Endodermal cell (in vitro differentiated cells): ENCODE measurements at regions not wholly inside any gene's neighbourhood (a gene's known extent, or its start where the extent isn't known, plus 50 kb on each side); places are given as distances from the start of the nearest gene placed in this dataset.
"Not testable (repeated sequence)": the region's sequence is repeated elsewhere in the genome, so short reads cannot be mapped to it uniquely, and the experiment has no call there.

Experiments
- DNase-seq: peaks from one replicate; pipeline ENCODE4 v3.0.0-alpha.2; 2017
- H3K27ac ChIP-seq: 2 replicates; pipeline ENCODE4 v1.5.1; 2013; ENCODE audit warnings: mild to moderate bottlenecking, low read depth, low read length, moderate library complexity
- H3K27me3 ChIP-seq: 2 replicates; pipeline ENCODE4 v1.6.1; 2013; ENCODE audit warnings: mild to moderate bottlenecking, low read length, moderate library complexity; ENCODE audit not compliant: insufficient read depth, control insufficient read depth, poor library complexity, severe bottlenecking
- H3K36me3 ChIP-seq: 2 replicates; pipeline ENCODE4 v1.7.0; 2013; ENCODE audit warnings: mild to moderate bottlenecking, low read length, moderate library complexity; ENCODE audit not compliant: control insufficient read depth, insufficient read depth
- H3K4me1 ChIP-seq: one replicate; pipeline ENCODE4 v1.7.0; 2013; ENCODE audit warnings: low read length; ENCODE audit not compliant: control insufficient read depth, insufficient read depth
- H3K4me3 ChIP-seq: 2 replicates; pipeline ENCODE4 v1.5.1; 2013; ENCODE audit warnings: mild to moderate bottlenecking, low read length, moderate library complexity
- H3K9ac ChIP-seq: 2 replicates; pipeline ENCODE4 v1.6.1; 2013; ENCODE audit warnings: mild to moderate bottlenecking, low read length, moderate library complexity; ENCODE audit not compliant: poor library complexity, severe bottlenecking; ENCODE audit errors: extremely low read depth
- H3K9me3 ChIP-seq: 2 replicates; pipeline ENCODE4 v1.6.1; 2013; ENCODE audit warnings: mild to moderate bottlenecking, low read length, moderate library complexity; ENCODE audit not compliant: control insufficient read depth
- H3K27ac Mint-ChIP-seq: 2 replicates; pipeline ENCODE4 v1.8.0; 2020; ENCODE audit warnings: mixed read lengths
- H3K27me3 Mint-ChIP-seq: 2 replicates; pipeline ENCODE4 v1.8.0; 2021; ENCODE audit warnings: mild to moderate bottlenecking, mixed read lengths; ENCODE audit not compliant: insufficient read depth
- H3K36me3 Mint-ChIP-seq: 2 replicates; pipeline ENCODE4 v1.8.0; 2020; ENCODE audit warnings: low read depth, mixed read lengths
- H3K4me1 Mint-ChIP-seq: 2 replicates; pipeline ENCODE4 v1.8.0; 2020; ENCODE audit warnings: mixed read lengths
- H3K4me3 Mint-ChIP-seq: 2 replicates; pipeline ENCODE4 v1.8.0; 2020; ENCODE audit warnings: mild to moderate bottlenecking, moderate library complexity, mixed read lengths
- H3K9me3 Mint-ChIP-seq: 2 replicates; pipeline ENCODE4 v1.8.0; 2020; ENCODE audit warnings: mild to moderate bottlenecking, mixed read lengths
- WGBS, 2 experiments: methylation state at CpG; one replicate each; pipeline versions ENCODE4 v1.1.5 to v1.1.7; 2013; ENCODE audit warnings: missing lambda C conversion rate in 2 of 2, mixed read lengths in 1 of 2; ENCODE audit not compliant: insufficient coverage in 1 of 2, insufficient read length in 1 of 2; 5-methylcytosine and 5-hydroxymethylcytosine counted together
- TF ChIP-seq, protein P1 (sequence below): fragments of 200-600 bp; sonication (generic); conservative IDR thresholded peaks from 2 replicates; pipeline ENCODE4 v1.5.0; 2021; ENCODE audit warnings: antibody characterized with exemption, mild to moderate bottlenecking

DNA sequence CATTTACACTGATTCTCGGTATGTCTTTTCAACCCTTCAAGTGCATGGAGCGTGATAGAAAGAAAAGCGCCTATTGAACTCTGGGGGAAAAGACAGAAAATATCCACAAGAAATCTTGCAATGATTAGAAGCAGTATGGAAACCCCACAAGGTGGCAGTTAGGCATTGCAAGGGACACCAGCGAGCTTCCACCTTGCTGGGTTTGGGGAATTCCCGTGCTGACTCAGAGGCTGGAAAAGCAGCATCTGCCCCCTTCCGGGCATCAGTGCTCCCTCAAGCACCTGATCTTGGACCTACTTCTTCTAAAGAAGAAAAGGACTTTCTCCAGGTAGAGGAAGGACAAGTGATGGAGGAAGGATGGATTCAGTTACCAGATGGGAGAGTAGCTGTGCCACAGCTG is 73.9 kb upstream of the HMX1 start:
- not testable (repeated sequence) for H3K9ac ChIP-seq, DNase-seq, H3K27ac Mint-ChIP-seq, H3K27ac ChIP-seq, H3K27me3 ChIP-seq, H3K4me3 Mint-ChIP-seq, H3K4me3 ChIP-seq, H3K9me3 ChIP-seq, H3K4me1 Mint-ChIP-seq, H3K36me3 Mint-ChIP-seq, H3K4me1 ChIP-seq, H3K36me3 ChIP-seq, H3K27me3 Mint-ChIP-seq
- TF ChIP-seq, protein P1, sequence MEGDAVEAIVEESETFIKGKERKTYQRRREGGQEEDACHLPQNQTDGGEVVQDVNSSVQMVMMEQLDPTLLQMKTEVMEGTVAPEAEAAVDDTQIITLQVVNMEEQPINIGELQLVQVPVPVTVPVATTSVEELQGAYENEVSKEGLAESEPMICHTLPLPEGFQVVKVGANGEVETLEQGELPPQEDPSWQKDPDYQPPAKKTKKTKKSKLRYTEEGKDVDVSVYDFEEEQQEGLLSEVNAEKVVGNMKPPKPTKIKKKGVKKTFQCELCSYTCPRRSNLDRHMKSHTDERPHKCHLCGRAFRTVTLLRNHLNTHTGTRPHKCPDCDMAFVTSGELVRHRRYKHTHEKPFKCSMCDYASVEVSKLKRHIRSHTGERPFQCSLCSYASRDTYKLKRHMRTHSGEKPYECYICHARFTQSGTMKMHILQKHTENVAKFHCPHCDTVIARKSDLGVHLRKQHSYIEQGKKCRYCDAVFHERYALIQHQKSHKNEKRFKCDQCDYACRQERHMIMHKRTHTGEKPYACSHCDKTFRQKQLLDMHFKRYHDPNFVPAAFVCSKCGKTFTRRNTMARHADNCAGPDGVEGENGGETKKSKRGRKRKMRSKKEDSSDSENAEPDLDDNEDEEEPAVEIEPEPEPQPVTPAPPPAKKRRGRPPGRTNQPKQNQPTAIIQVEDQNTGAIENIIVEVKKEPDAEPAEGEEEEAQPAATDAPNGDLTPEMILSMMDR = peak; percentile 13
- peaks cover 57% of the 10 kb centered on the region for H3K9me3 Mint-ChIP-seq
- WGBS, 2 experiments = 78 to 80% methylated on average over 5 to 6 of the region's 6 CpGs

DNA sequence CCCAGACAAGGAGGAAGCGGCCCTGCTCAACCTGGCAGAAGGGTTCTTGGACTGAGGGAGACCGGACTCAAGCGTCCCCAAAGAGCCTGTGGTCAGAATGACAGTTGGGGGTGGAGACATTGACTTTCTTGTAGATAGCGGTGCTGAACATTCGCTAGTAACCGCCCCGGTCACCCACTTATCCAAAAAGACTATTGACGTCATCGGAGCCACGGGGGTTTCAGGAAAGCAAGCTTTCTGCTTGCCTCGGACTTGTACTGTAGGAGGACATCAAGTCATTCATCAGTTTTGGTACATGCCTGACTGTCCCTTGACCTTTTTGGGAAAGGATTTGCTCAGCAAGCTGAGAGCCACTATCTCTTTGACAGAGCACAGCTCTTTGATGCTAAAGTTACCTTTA is 71.7 kb upstream of the HMX1 start:
- H3K27ac ChIP-seq, H3K36me3 Mint-ChIP-seq, H3K36me3 ChIP-seq, DNase-seq, H3K4me1 Mint-ChIP-seq, H3K27me3 Mint-ChIP-seq, H3K4me3 Mint-ChIP-seq, H3K9me3 ChIP-seq, H3K27ac Mint-ChIP-seq, H3K9ac ChIP-seq, H3K27me3 ChIP-seq, H3K4me1 ChIP-seq, H3K4me3 ChIP-seq: not testable (repeated sequence)
- 86 to 94% methylated on average over 6 to 11 of the region's 11 CpGs for WGBS, 2 experiments
- peaks cover 51% of the 10 kb centered on the region for H3K9me3 Mint-ChIP-seq

DNA sequence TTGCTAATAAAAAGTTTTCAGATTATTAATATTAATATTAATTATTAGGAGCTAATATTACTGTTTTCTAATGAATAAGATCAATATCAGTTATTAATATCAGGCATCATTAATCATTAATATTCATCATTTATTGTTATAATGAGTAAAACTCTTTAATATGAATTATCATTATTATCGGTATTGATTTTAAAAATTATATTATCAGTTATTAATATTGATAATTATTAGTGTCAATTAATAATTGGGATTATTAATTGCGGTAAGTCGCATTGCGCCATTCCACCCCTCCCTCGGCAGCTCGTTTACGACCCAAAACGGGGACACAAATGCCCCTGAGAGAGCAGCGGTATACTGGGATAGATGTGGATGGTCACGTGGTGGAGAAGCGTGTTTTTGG is 70.4 kb upstream of the HMX1 start:
- not testable (repeated sequence) for H3K27ac ChIP-seq, H3K4me3 Mint-ChIP-seq, H3K9ac ChIP-seq, H3K4me1 ChIP-seq, H3K27me3 ChIP-seq, H3K9me3 ChIP-seq, H3K4me1 Mint-ChIP-seq, H3K27me3 Mint-ChIP-seq, H3K36me3 ChIP-seq, H3K36me3 Mint-ChIP-seq, H3K27ac Mint-ChIP-seq, DNase-seq, H3K4me3 ChIP-seq
- H3K9me3 Mint-ChIP-seq = peaks cover 62% of the 10 kb centered on the region
- WGBS, 2 experiments = 79 to 100% methylated on average over 2 to 10 of the region's 11 CpGs

DNA sequence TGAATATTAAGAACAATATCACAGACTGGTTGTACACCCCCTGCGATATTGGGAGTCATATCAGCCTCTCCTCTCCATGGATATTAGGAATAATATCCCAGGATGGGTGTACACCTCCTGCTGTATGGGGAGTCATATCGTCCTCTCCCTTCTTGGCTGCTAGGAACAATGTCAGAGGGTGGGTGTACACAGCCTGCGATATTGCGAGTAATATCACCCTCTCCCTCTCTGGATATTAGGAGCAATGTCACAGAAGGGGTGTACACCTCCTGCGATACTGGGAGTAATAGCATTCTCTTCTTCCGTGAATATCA is 69.8 kb upstream of the HMX1 start:
- not testable (repeated sequence) for H3K36me3 Mint-ChIP-seq, DNase-seq, H3K27ac Mint-ChIP-seq, H3K9me3 ChIP-seq, H3K4me1 Mint-ChIP-seq, H3K4me1 ChIP-seq, H3K27me3 Mint-ChIP-seq, H3K36me3 ChIP-seq, H3K27me3 ChIP-seq, H3K4me3 ChIP-seq, H3K27ac ChIP-seq, H3K9ac ChIP-seq, H3K4me3 Mint-ChIP-seq
- H3K9me3 Mint-ChIP-seq = peaks cover 66% of the 10 kb centered on the region
- 75 to 83% methylated on average over 5 to 6 of the region's 6 CpGs for WGBS, 2 experiments
